B cell (primary cell): ENCODE measurements at regions not wholly inside any gene's neighbourhood (a gene's known extent, or its start where the extent isn't known, plus 50 kb on each side); places are given as distances from the start of the nearest gene placed in this dataset.

Experiments used
- ATAC-seq: fragments of 200-7000 bp; cut with Tn5 transposase; one replicate; pipeline ENCODE4 v1.10.0; 2021; ENCODE audit warnings: low read depth, mild to moderate bottlenecking, moderate number of reproducible peaks, moderate library complexity
- CTCF ChIA-PET: fragments of 350-600 bp; sonication (Branson Sonifier 250); formaldehyde crosslinking; loops from one replicate; lab custom pipeline; 2021; ENCODE audit warnings: antibody characterized with exemption, inconsistent platforms; lab: Charles Lee
- POLR2A ChIA-PET: fragments of 350-600 bp; sonication (Branson Sonifier 250); formaldehyde crosslinking; loops from one replicate; lab custom pipeline; 2021; ENCODE audit warnings: antibody characterized with exemption; lab: Charles Lee
- DNase-seq: peaks from one replicate; pipeline ENCODE4 v3.0.0; 2013
- H2AFZ ChIP-seq: 2 replicates; pipeline ENCODE4 v1.6.1; 2012; ENCODE audit warnings: mild to moderate bottlenecking, low read depth, low read length; ENCODE audit not compliant: insufficient read depth, poor library complexity, severe bottlenecking
- H3K27ac ChIP-seq, 2 donors: 1 replicate in 1 of 2; 2 replicates in 1 of 2; pipeline ENCODE4 v1.5.1; 2012 to 2013; ENCODE audit warnings: low read length in 2 of 2, mild to moderate bottlenecking in 2 of 2, moderate library complexity in 1 of 2
- H3K27me3 ChIP-seq, 4 experiments: fragments of 200-600 bp in 1 of 4; sonication (generic) in 1 of 4; replicated peaks in 1 of 4; 1 replicate in 2 of 4; 2 replicates in 2 of 4; pipeline versions ENCODE4 v1.6.1 to v1.7.0; 2013 to 2016; ENCODE audit warnings: low read length in 3 of 4, mild to moderate bottlenecking in 2 of 4, mixed read lengths in 1 of 4, moderate library complexity in 1 of 4; ENCODE audit not compliant: insufficient read depth in 4 of 4, control insufficient read depth in 3 of 4; ENCODE audit errors: control extremely low read depth in 1 of 4
- H3K36me3 ChIP-seq, 2 experiments: replicated peaks in 1 of 2; 1 replicate in 1 of 2; 2 replicates in 1 of 2; pipeline versions ENCODE4 v1.6.1 to v1.7.1; 2013; ENCODE audit warnings: low read length in 1 of 2; ENCODE audit not compliant: insufficient read depth in 2 of 2, control insufficient read depth in 1 of 2; ENCODE audit errors: control extremely low read depth in 1 of 2, extremely low read depth in 1 of 2
- H3K4me1 ChIP-seq, 2 donors: fragments of 200-600 bp in 1 of 2; sonication (generic) in 1 of 2; 1 replicate in 1 of 2; 2 replicates in 1 of 2; pipeline versions ENCODE4 v1.5.1 to v1.6.1; 2013 to 2017; ENCODE audit warnings: low read length in 2 of 2; ENCODE audit not compliant: control insufficient read depth in 2 of 2, insufficient read depth in 2 of 2
- H3K4me2 ChIP-seq: replicated peaks from 2 replicates; pipeline ENCODE3; 2012; ENCODE audit warnings: mild to moderate bottlenecking, low read depth, low read length; ENCODE audit not compliant: poor library complexity, severe bottlenecking
- H3K4me3 ChIP-seq, 5 experiments: fragments of 200-600 bp in 1 of 5; sonication (generic) in 1 of 5; 1 replicate in 3 of 5; 2 replicates in 2 of 5; pipeline versions ENCODE4 v1.5.1 to v1.7.0; 2011 to 2016; ENCODE audit warnings: low read length in 4 of 5, mild to moderate bottlenecking in 4 of 5, low read depth in 2 of 5, control low read depth in 1 of 5, moderate library complexity in 1 of 5; ENCODE audit not compliant: insufficient read depth in 1 of 5; ENCODE audit errors: control extremely low read depth in 1 of 5, extremely low read depth in 1 of 5
- H3K79me2 ChIP-seq: fragments of 200-600 bp; sonication (generic); one replicate; pipeline ENCODE4 v1.6.0; 2016; ENCODE audit warnings: low read length; ENCODE audit not compliant: control insufficient read depth, insufficient read depth
- H3K9ac ChIP-seq: fragments of 200-600 bp; sonication (generic); 2 replicates; pipeline ENCODE4 v1.6.1; 2017; ENCODE audit warnings: mild to moderate bottlenecking, low read length, moderate library complexity
- H3K9me3 ChIP-seq, 3 donors: one replicate each; pipeline versions ENCODE4 v1.6.1 to v1.7.1; 2013; ENCODE audit warnings: low read length in 2 of 3; ENCODE audit not compliant: control insufficient read depth in 2 of 3, insufficient read depth in 1 of 3; ENCODE audit errors: control extremely low read depth in 1 of 3
- H4K20me1 ChIP-seq: 2 replicates; pipeline ENCODE4 v1.6.0; 2012; ENCODE audit warnings: mild to moderate bottlenecking, low read length; ENCODE audit not compliant: insufficient read depth, control insufficient read depth, poor library complexity, severe bottlenecking
- H3K27ac Mint-ChIP-seq: one replicate; pipeline ENCODE4 v1.8.0; 2021; ENCODE audit warnings: mixed read lengths
- H3K27me3 Mint-ChIP-seq: one replicate; pipeline ENCODE4 v1.8.0; 2021; ENCODE audit warnings: mixed read lengths
- H3K4me1 Mint-ChIP-seq: one replicate; pipeline ENCODE4 v1.8.0; 2021; ENCODE audit warnings: mixed read lengths
- H3K4me3 Mint-ChIP-seq: one replicate; pipeline ENCODE4 v1.8.0; 2021; ENCODE audit warnings: mixed read lengths
- H3K9me3 Mint-ChIP-seq: one replicate; pipeline ENCODE4 v1.8.0; 2022; ENCODE audit warnings: mixed read lengths; ENCODE audit not compliant: insufficient read depth
- EZH2 ChIP-seq: IDR thresholded peaks from 2 replicates; pipeline ENCODE4 v1.6.1; 2012; ENCODE audit warnings: borderline replicate concordance, low read depth, mild to moderate bottlenecking, moderate library complexity, low read length; ENCODE audit not compliant: insufficient read depth, poor library complexity, severe bottlenecking
- WGBS: methylation state at CpG from one replicate; pipeline ENCODE4 v1.1.5; 2013; ENCODE audit warnings: missing lambda C conversion rate; ENCODE audit not compliant: insufficient coverage; 5-methylcytosine and 5-hydroxymethylcytosine counted together
- intact Hi-C: fragments of 100-400 bp; cut with micrococcal nuclease; formaldehyde crosslinking; loops from one replicate; pipeline ENCODE4 v1.10.0; 2022
- TF ChIP-seq, protein P1 (sequence below): fragments of 200-600 bp; IDR thresholded peaks from one replicate; pipeline ENCODE4 v1.8.0; 2022; ENCODE audit warnings: antibody characterized with exemption, mild to moderate bottlenecking

DNA sequence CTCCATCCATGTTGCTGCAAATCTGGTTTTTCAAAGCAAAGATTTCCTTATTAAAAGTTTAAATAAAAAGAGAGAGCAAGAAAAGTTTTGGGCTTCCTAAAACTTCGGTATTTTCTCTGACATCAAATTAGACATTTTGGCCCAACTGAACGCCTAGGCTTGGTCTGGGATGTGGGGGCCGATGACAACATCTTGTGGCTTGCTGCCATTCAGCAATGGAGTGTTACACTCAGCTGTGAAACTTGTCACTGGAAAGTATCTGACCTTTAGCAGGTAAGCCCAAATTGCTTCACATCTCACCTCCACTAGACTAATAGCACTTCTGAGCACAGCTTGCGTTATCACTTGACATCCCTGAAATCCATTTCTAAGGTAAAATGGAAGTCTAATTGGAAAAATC, 320.6 kb downstream of the GATA3 start:
- no peaks in the 10 kb centered on the region for H3K4me1 Mint-ChIP-seq
- 94% methylated on average over 3 of the region's 4 CpGs for WGBS
- no peak for ATAC-seq
- Histone ChIP-seq H2AFZ (no peak overlapping the region), H3K79me2 (no peaks in the 10 kb centered on the region), H3K9ac (no peak overlapping the region), H3K27ac (no peak overlapping the region), H4K20me1 (no peaks in the 10 kb centered on the region), H3K4me1 (no peaks in the 10 kb centered on the region), H3K4me2 (no peak overlapping the region), H3K9me3 (peaks cover 0 to 5% (median 0%) of the 10 kb centered on the region in 3 donors), H3K36me3 (no peaks in the 10 kb centered on the region), H3K27me3 (no peaks in the 10 kb centered on the region), H3K4me3 (no peak overlapping the region)
- H3K27ac Mint-ChIP-seq, result no peak overlapping the region
- ChIA-PET POLR2A (no interaction called here), CTCF (interaction anchor here (0.7 kb wide), 1 partner anchor 9 kb away, joined by 3 read pairs; no protein-coding TSS in a partner anchor)
- no peak for DNase-seq
- intact Hi-C loops, result no loop called here
- no peaks in the 10 kb centered on the region for H3K9me3 Mint-ChIP-seq
- H3K4me3 Mint-ChIP-seq, result no peak overlapping the region
- no peak for TF ChIP-seq EZH2
- TF ChIP-seq, protein P1, sequence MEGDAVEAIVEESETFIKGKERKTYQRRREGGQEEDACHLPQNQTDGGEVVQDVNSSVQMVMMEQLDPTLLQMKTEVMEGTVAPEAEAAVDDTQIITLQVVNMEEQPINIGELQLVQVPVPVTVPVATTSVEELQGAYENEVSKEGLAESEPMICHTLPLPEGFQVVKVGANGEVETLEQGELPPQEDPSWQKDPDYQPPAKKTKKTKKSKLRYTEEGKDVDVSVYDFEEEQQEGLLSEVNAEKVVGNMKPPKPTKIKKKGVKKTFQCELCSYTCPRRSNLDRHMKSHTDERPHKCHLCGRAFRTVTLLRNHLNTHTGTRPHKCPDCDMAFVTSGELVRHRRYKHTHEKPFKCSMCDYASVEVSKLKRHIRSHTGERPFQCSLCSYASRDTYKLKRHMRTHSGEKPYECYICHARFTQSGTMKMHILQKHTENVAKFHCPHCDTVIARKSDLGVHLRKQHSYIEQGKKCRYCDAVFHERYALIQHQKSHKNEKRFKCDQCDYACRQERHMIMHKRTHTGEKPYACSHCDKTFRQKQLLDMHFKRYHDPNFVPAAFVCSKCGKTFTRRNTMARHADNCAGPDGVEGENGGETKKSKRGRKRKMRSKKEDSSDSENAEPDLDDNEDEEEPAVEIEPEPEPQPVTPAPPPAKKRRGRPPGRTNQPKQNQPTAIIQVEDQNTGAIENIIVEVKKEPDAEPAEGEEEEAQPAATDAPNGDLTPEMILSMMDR, result no peak
- peaks cover 3% of the 10 kb centered on the region for H3K27me3 Mint-ChIP-seq

DNA sequence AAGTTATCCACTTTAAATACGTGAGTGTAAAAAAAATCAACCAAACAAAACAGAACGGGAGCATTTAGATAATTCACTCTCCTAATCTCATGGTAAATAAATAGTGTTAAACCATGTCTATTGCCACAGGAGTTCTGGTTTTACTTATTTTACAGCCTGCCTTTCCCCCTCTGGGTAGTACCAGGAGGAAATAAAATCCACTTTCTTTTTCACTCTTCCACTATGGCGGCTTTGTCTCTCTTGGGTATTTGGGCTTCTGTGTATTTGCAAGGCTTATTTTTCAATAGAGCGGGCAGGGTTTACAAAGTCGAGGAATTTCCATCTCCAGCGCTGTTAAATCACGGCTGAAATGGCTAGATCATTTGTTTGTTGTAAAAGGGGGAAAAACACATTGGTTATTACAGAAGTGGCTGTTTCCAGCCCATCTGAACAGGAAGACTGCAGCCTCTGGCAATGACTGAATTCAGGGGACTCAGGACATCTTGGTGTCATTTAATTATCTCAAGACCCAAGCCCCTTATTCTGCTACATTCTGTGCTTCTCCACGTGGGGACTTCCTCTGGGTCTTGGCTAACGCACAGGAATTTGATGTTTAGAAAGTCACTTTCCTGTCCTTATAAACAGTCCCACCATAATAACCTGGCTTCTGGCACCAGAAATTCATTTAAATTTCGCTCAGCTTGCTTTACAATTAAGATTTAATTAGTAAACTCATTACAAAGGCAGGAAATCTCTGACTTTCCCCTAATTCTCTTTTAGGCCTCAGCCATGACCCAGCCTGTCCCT, 323.9 kb downstream of the GATA3 start:
- peaks cover 0 to 2% (median 1%) of the 10 kb centered on the region in 3 donors for H3K9me3 ChIP-seq
- intact Hi-C loops, result no loop called here
- TF ChIP-seq, protein P1, result no peak
- no peak for TF ChIP-seq EZH2
- no peaks in the 10 kb centered on the region for H3K79me2 ChIP-seq
- no peaks in the 10 kb centered on the region for H3K4me1 ChIP-seq
- 98% methylated on average over 5 of the region's 10 CpGs for WGBS
- Mint-ChIP-seq H3K9me3 (peaks cover 2% of the 10 kb centered on the region), H3K4me1 (no peaks in the 10 kb centered on the region), H3K27me3 (peaks cover 3% of the 10 kb centered on the region), H3K27ac (no peak overlapping the region), H3K4me3 (no peak overlapping the region)
- ChIA-PET CTCF (no interaction called here), POLR2A (no interaction called here)
- no peak overlapping the region for H3K9ac ChIP-seq
- ATAC-seq, result no peak
- DNase-seq, result no peak
- H4K20me1 ChIP-seq, result no peaks in the 10 kb centered on the region
- H3K4me2 ChIP-seq, result no peak overlapping the region
- no peak overlapping the region for H3K4me3 ChIP-seq
- no peak overlapping the region for H2AFZ ChIP-seq
- no peak overlapping the region for H3K27ac ChIP-seq
- H3K36me3 ChIP-seq, result no peaks in the 10 kb centered on the region
- H3K27me3 ChIP-seq, result no peaks in the 10 kb centered on the region
